Heart left ventricle (tissue), 16 donors: ENCODE measurements at regions not wholly inside any gene's neighbourhood (a gene's known extent, or its start where the extent isn't known, plus 50 kb on each side); places are given as distances from the start of the nearest gene placed in this dataset.

Experiments used
- ATAC-seq, 4 donors: fragments of 200-7000 bp; cut with Tn5 transposase; one replicate each; pipeline ENCODE4 v1.9.1; 2020 to 2022; ENCODE audit warnings: moderate library complexity in 4 of 4, mild to moderate bottlenecking in 3 of 4, moderate number of reproducible peaks in 1 of 4
- DNase-seq, 5 donors: peaks; one replicate each; pipeline ENCODE4 v3.0.0-alpha.2; 2020
- H3K27ac ChIP-seq, 12 donors: fragments of 200-600 bp; sonication (generic) in 4 of 12; one replicate each; pipeline versions ENCODE4 v1.5.0 to v1.8.0; 2016 to 2022; ENCODE audit warnings: mild to moderate bottlenecking in 2 of 12
- H3K27me3 ChIP-seq, 9 donors: fragments of 200-600 bp; sonication (generic) in 2 of 9; one replicate each; pipeline versions ENCODE4 v1.5.1 to v1.8.0; 2016 to 2022; ENCODE audit warnings: mild to moderate bottlenecking in 3 of 9
- H3K36me3 ChIP-seq, 9 donors: fragments of 200-600 bp; sonication (generic) in 2 of 9; one replicate each; pipeline versions ENCODE4 v1.5.0 to v1.8.0; 2018 to 2022; ENCODE audit warnings: mild to moderate bottlenecking in 2 of 9
- H3K4me1 ChIP-seq, 12 donors: fragments of 200-600 bp; sonication (generic) in 4 of 12; one replicate each; pipeline versions ENCODE4 v1.5.0 to v1.8.0; 2016 to 2022; ENCODE audit warnings: mild to moderate bottlenecking in 3 of 12
- H3K4me3 ChIP-seq, 12 donors: fragments of 200-600 bp; sonication (generic) in 4 of 12; one replicate each; pipeline versions ENCODE4 v1.5.0 to v1.8.0; 2017 to 2022; ENCODE audit warnings: mild to moderate bottlenecking in 9 of 12, moderate library complexity in 4 of 12
- H3K9me3 ChIP-seq, 12 donors: fragments of 200-600 bp; sonication (generic) in 4 of 12; one replicate each; pipeline versions ENCODE4 v1.5.0 to v1.8.0; 2016 to 2022; ENCODE audit warnings: mild to moderate bottlenecking in 1 of 12
- POLR2A ChIP-seq, 2 donors: fragments of 450-650 bp; IDR thresholded peaks; one replicate each; pipeline ENCODE4 v1.6.1; 2017; ENCODE audit warnings: antibody characterized with exemption in 2 of 2, mild to moderate bottlenecking in 2 of 2, moderate library complexity in 2 of 2
- WGBS, 4 donors: extraction: QIAGEN DNeasy Blood & Tissue Kit in 2 of 4; methylation state at CpG; one replicate each; pipeline versions ENCODE4 v1.1.5 to v1.1.7; 2013 to 2018; 5-methylcytosine and 5-hydroxymethylcytosine counted together
- intact Hi-C, 10 donors: fragments of 100-400 bp; cut with DNase I; formaldehyde crosslinking; loops; one replicate each; pipeline versions ENCODE4 v1.11.1 to v1.14.2; 2022
- TF ChIP-seq, protein P1 (sequence below), 12 donors: fragments of 200-600 bp; sonication (generic) in 4 of 12; IDR thresholded peaks; one replicate each; pipeline versions ENCODE4 v1.5.0 to v1.8.0; 2018 to 2022; ENCODE audit warnings: antibody characterized with exemption in 12 of 12, mild to moderate bottlenecking in 5 of 12
- donor health status: ischemic (EF 13 %, LVEDD 7.1; RV severe dilation, severe dysfunction).
- donor health status: healthy with polysubstance abuse.
- donor health status: DM: no; HTN: yes; CAD: no.
- donor health status: DM: no; HTN: no; CAD: no.
- donor health status: ischemic (EF 25% LVEDD 6.9; RV normal size, moderate dysfunction).
- donor health status: ischemic (EF 25% LVEDD 5.7; RV mildly dilated, moderate dysfunction).
- donor health status: healthy.
- donor health status: DM: yes; HTN: yes; CAD: no.
- donor health status: ischemic (EF 35%, LVEDD 5.7; RV mildly dilated, moderate dysfunction).
- donor health status: nonischemic (EF 11% LVEDD 7.7; RV severe dilation, severe dysfunction).
- donor health status: DM: yes; HTN: yes; CAD: no.
- donor health status: PGD.
- donor health status: ischemic (EF 29% LVEDD 5.4; RV normal size, mild dysfunction).
- donor health status: nonischemic (EF 23%, LVEDD 6.1; RV moderate dilation, normal function).

GRCh38 chr3:31436830-31437229 lies 95.9 kb upstream of the STT3B start:
- DNase-seq (no peak), ATAC-seq (no peak)
- TF ChIP-seq, protein P1, sequence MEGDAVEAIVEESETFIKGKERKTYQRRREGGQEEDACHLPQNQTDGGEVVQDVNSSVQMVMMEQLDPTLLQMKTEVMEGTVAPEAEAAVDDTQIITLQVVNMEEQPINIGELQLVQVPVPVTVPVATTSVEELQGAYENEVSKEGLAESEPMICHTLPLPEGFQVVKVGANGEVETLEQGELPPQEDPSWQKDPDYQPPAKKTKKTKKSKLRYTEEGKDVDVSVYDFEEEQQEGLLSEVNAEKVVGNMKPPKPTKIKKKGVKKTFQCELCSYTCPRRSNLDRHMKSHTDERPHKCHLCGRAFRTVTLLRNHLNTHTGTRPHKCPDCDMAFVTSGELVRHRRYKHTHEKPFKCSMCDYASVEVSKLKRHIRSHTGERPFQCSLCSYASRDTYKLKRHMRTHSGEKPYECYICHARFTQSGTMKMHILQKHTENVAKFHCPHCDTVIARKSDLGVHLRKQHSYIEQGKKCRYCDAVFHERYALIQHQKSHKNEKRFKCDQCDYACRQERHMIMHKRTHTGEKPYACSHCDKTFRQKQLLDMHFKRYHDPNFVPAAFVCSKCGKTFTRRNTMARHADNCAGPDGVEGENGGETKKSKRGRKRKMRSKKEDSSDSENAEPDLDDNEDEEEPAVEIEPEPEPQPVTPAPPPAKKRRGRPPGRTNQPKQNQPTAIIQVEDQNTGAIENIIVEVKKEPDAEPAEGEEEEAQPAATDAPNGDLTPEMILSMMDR (IDR thresholded peaks at IDR 0.05), result no peak
- no peak for TF ChIP-seq POLR2A (IDR thresholded peaks at IDR 0.05)
- Histone ChIP-seq H3K4me1 (no peaks in the 10 kb centered on the region), H3K27ac (no peak overlapping the region), H3K4me3 (no peak overlapping the region), H3K27me3 (no peaks in the 10 kb centered on the region), H3K9me3 (peaks cover 0 to 21% (median 8%) of the 10 kb centered on the region in 12 donors), H3K36me3 (no peaks in the 10 kb centered on the region)
- 91 to 97% (median 94%) methylated on average over 1 of the region's 1 CpG for WGBS, 4 donors
- intact Hi-C loops, result no loop called here

DNA sequence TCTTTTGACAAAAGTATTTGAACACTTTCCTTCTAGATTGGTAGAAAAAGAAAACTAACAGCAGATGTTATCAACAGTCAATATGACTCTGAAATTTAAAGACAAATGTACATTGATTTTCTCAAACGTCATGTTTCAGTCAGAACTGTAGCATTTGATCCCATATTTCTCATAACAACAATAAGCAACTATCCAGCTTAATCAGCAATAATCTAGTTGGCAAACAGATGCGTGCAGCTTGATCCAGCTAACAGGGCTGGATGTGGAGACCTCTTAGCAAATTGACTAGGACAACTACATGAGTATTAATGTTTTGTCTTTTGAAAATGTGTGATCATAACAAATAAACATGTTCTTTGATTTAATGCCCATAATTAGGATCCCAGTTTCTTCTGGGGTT lies 94.0 kb upstream of the STT3B start:
- Histone ChIP-seq H3K4me1 (no peaks in the 10 kb centered on the region), H3K36me3 (no peaks in the 10 kb centered on the region), H3K4me3 (no peak overlapping the region), H3K27ac (no peak overlapping the region), H3K27me3 (no peaks in the 10 kb centered on the region), H3K9me3 (peaks cover 0 to 21% (median 8%) of the 10 kb centered on the region in 12 donors)
- intact Hi-C loops, result no loop called here
- WGBS, 4 donors, result 63 to 86% (median 71%) methylated on average over 2 of the region's 2 CpGs
- TF ChIP-seq, protein P1 (IDR thresholded peaks at IDR 0.05), result no peak
- no peak for TF ChIP-seq POLR2A (IDR thresholded peaks at IDR 0.05)
- ATAC-seq, result no peak
- no peak for DNase-seq

- WGBS, 4 donors, result 67 to 76% (median 71%) methylated on average over 3 of the region's 3 CpGs
- ATAC-seq (no peak), DNase-seq (no peak)
- H3K4me3 ChIP-seq, result no peak overlapping the region
- no peaks in the 10 kb centered on the region for H3K4me1 ChIP-seq
- no peaks in the 10 kb centered on the region for H3K27me3 ChIP-seq
- peaks cover 0 to 21% (median 8%) of the 10 kb centered on the region in 12 donors for H3K9me3 ChIP-seq
- H3K36me3 ChIP-seq, result no peaks in the 10 kb centered on the region
- no peak for TF ChIP-seq POLR2A (IDR thresholded peaks at IDR 0.05)
- intact Hi-C loops, result no loop called here
- H3K27ac ChIP-seq, result no peak overlapping the region
Measured at GRCh38 chr3:31439890-31440750, 92.6 kb upstream of the STT3B start.

DNA sequence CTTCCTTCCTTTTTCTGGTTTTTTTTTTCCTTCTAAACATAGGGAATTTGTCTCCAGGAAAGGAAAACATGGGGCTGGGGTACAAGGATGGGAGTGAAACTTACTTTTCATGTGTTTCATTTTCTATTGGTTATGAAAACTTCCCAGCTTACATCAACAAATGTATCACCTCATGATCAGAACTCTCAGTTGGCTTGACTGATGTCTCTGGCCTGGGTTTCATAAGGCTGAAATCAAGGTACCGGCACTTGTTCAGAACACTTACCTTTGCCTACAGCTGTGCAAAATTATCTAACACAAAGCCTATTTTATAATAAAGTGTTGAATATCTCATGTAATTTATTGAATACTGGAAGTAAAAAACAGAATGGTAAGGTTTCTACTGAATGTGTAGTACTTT lies 91.8 kb upstream of the STT3B start:
- no peak overlapping the region for H3K4me3 ChIP-seq
- H3K27me3 ChIP-seq, result no peaks in the 10 kb centered on the region
- ATAC-seq (no peak), DNase-seq (no peak)
- intact Hi-C loops, result no loop called here
- TF ChIP-seq, protein P1 (IDR thresholded peaks at IDR 0.05), result no peak
- TF ChIP-seq POLR2A (IDR thresholded peaks at IDR 0.05), result no peak
- no peak overlapping the region for H3K27ac ChIP-seq
- no peaks in the 10 kb centered on the region for H3K4me1 ChIP-seq
- H3K9me3 ChIP-seq, result peaks cover 0 to 21% (median 8%) of the 10 kb centered on the region in 12 donors
- no peaks in the 10 kb centered on the region for H3K36me3 ChIP-seq
- 63 to 97% (median 84%) methylated on average over 1 of the region's 1 CpG for WGBS, 4 donors
